GM21526 (cell line): ENCODE measurements at regions not wholly inside any gene's neighbourhood (a gene's known extent, or its start where the extent isn't known, plus 50 kb on each side); places are given as distances from the start of the nearest gene placed in this dataset.
"Not testable (repeated sequence)": the region's sequence is repeated elsewhere in the genome, so short reads cannot be mapped to it uniquely, and the experiment has no call there.

Source experiments
- ATAC-seq: cut with Tn5 transposase; IDR thresholded peaks from one replicate; pipeline ENCODE4 v1.9.1; 2021; ENCODE audit warnings: moderate library complexity; ENCODE audit not compliant: unreplicated experiment, low FRiP score

GRCh38 chr7:15057272-15057671 lies 154.7 kb upstream of the DGKB start:
- ATAC-seq = no peak

- ATAC-seq = not testable (repeated sequence)
These were observed 151.8 kb upstream of the DGKB start for GRCh38 chr7:15054304-15054703.

GRCh38 chr7:15049157-15049556 lies 146.6 kb upstream of the DGKB start:
- ATAC-seq = no peak

- no peak for ATAC-seq
These were observed 144.3 kb upstream of the DGKB start for GRCh38 chr7:15046861-15047260.

- no peak for ATAC-seq
These were observed 141.4 kb upstream of the DGKB start for GRCh38 chr7:15043931-15044330.

GRCh38 chr7:15042285-15043065 lies 139.9 kb upstream of the DGKB start:
- ATAC-seq = no peak

- no peak for ATAC-seq
These were observed 138.7 kb upstream of the DGKB start for GRCh38 chr7:15041226-15041625.

GRCh38 chr7:15035814-15036213 lies 133.3 kb upstream of the DGKB start:
- ATAC-seq = no peak

- no peak for ATAC-seq
These were observed 130.5 kb upstream of the DGKB start for GRCh38 chr7:15033039-15033438.

- ATAC-seq = no peak
These were observed 116.4 kb upstream of the DGKB start for GRCh38 chr7:15018981-15019380.

- ATAC-seq = no peak
These were observed 114.2 kb upstream of the DGKB start for GRCh38 chr7:15016766-15017165.

- ATAC-seq = no peak
These were observed 113.7 kb upstream of the DGKB start for GRCh38 chr7:15016315-15016667.

- ATAC-seq = peak; percentile 88
These were observed 113.2 kb upstream of the DGKB start for GRCh38 chr7:15015545-15016314.

- no peak for ATAC-seq
These were observed 109.6 kb upstream of the DGKB start for GRCh38 chr7:15012135-15012534.

- no peak for ATAC-seq
These were observed 108.7 kb upstream of the DGKB start for GRCh38 chr7:15011289-15011688.

- no peak for ATAC-seq
These were observed 105.0 kb upstream of the DGKB start for GRCh38 chr7:15007507-15007906.

- no peak for ATAC-seq
These were observed 103.1 kb upstream of the DGKB start for GRCh38 chr7:15005672-15006071.

GRCh38 chr7:15000157-15000556 lies 97.6 kb upstream of the DGKB start:
- no peak for ATAC-seq

GRCh38 chr7:14999331-14999730 lies 96.8 kb upstream of the DGKB start:
- no peak for ATAC-seq

GRCh38 chr7:14995774-14996173 lies 93.2 kb upstream of the DGKB start:
- ATAC-seq = no peak

GRCh38 chr7:14988941-14989340 lies 86.4 kb upstream of the DGKB start:
- no peak for ATAC-seq

GRCh38 chr7:14978687-14979086 lies 76.1 kb upstream of the DGKB start:
- no peak for ATAC-seq
